ENCODE measurements at regions not wholly inside any gene's neighbourhood (a gene's known extent, or its start where the extent isn't known, plus 50 kb on each side); places are given as distances from the start of the nearest gene placed in this dataset.

DNA sequence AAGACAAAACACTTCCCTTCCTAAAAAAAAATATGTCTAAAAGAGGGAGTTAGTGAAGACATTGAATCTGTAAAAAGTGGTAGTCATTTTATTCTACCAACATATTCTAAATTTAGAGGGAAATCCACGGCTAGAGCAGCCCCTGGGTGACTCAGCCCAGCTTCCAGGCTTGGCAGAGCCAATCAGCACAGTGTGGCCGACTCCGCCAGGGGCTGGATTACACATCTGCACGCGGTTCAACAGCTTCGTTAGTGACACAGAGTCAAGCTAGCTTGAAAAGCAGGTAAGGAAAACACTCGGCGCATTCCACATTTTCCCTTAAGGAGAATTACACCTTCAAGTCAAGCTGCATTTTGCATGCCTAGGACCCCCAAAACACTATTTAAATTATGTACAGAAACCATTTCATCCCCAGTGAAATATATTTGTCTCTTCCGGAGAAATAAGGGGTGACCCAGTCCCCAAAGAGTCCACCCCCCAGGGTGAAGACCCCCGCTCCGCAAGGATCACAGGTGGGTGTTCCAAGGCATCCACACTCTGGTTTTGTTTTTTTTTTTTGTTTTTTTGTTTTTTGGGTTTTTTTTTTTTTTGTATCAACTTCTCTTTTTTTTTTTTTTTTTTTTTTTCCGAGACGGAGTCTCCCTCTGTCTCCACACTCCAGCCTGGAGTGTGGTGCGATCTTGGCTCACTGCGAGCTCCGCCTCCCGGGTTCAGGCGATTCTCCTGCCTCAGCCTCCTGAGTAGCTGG, 58.4 kb upstream of the ARID1B start:
- H3K36me3 ChIP-seq (replicated peaks; ENCODE audit: low read depth, low read length): no peaks in the 10 kb centered on the region
- no peaks in the 10 kb centered on the region for H3K79me2 ChIP-seq (ENCODE audit: low read length)
- no peaks in the 10 kb centered on the region for H4K20me1 ChIP-seq (ENCODE audit: insufficient read depth, low read length)
- no peak overlapping the region for H3K27ac ChIP-seq (ENCODE audit: low read length)
- peaks cover 32% of the 10 kb centered on the region for H3K4me1 ChIP-seq (ENCODE audit: low read length)
- H2AFZ ChIP-seq (ENCODE audit: low read depth, low read length): no peak overlapping the region
- no peaks in the 10 kb centered on the region for H3K9me3 ChIP-seq (ENCODE audit: insufficient read depth, low read length)
- H3K27me3 ChIP-seq (ENCODE audit: low read depth, low read length): no peaks in the 10 kb centered on the region
- no peak for TF ChIP-seq EZH2phosphoT487 (IDR thresholded peaks at IDR 0.05; ENCODE audit: low read depth)
- TF ChIP-seq, protein P1, sequence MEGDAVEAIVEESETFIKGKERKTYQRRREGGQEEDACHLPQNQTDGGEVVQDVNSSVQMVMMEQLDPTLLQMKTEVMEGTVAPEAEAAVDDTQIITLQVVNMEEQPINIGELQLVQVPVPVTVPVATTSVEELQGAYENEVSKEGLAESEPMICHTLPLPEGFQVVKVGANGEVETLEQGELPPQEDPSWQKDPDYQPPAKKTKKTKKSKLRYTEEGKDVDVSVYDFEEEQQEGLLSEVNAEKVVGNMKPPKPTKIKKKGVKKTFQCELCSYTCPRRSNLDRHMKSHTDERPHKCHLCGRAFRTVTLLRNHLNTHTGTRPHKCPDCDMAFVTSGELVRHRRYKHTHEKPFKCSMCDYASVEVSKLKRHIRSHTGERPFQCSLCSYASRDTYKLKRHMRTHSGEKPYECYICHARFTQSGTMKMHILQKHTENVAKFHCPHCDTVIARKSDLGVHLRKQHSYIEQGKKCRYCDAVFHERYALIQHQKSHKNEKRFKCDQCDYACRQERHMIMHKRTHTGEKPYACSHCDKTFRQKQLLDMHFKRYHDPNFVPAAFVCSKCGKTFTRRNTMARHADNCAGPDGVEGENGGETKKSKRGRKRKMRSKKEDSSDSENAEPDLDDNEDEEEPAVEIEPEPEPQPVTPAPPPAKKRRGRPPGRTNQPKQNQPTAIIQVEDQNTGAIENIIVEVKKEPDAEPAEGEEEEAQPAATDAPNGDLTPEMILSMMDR (IDR thresholded peaks at IDR 0.05; ENCODE audit: low read depth, low read length): no peak
- no peak overlapping the region for H3K9ac ChIP-seq (ENCODE audit: low read length)
- H3K4me2 ChIP-seq (ENCODE audit: low read length): no peak overlapping the region; the same call in 1 of the 2 replicates
- no peak overlapping the region for H3K4me3 ChIP-seq (ENCODE audit: low read length)

DNA sequence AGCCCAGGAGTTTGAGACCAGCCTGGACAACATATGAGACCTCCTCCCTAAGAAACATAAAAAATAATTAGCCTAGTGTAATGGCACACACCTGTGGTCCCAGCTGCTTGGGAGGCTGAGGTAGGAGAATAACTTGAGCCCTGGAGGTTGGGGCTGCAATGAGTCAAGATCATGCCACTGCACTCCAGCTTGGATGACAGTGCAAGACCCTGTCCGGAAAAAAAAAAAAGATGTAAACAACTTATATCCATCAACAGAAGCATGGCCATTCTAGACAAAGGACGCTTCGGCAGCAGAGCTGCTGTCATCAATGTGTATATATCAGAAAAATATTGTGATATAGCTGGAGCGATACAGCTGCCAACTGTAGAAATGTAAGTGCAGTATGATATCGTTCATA, 59.6 kb upstream of the ARID1B start:
- Histone ChIP-seq H2AFZ (ENCODE audit: low read depth, low read length) (no peak overlapping the region), H3K27ac (ENCODE audit: low read length) (no peak overlapping the region), H4K20me1 (ENCODE audit: insufficient read depth, low read length) (no peaks in the 10 kb centered on the region), H3K4me3 (ENCODE audit: low read length) (no peak overlapping the region), H3K4me2 (ENCODE audit: low read length) (no peak overlapping the region), H3K36me3 (replicated peaks; ENCODE audit: low read depth, low read length) (no peaks in the 10 kb centered on the region), H3K9me3 (ENCODE audit: insufficient read depth, low read length) (no peaks in the 10 kb centered on the region), H3K4me1 (ENCODE audit: low read length) (peaks cover 33% of the 10 kb centered on the region), H3K27me3 (ENCODE audit: low read depth, low read length) (no peaks in the 10 kb centered on the region), H3K79me2 (ENCODE audit: low read length) (no peaks in the 10 kb centered on the region), H3K9ac (ENCODE audit: low read length) (no peak overlapping the region)
- TF ChIP-seq, protein P1 (IDR thresholded peaks at IDR 0.05; ENCODE audit: low read depth, low read length): no peak
- TF ChIP-seq EZH2phosphoT487 (IDR thresholded peaks at IDR 0.05; ENCODE audit: low read depth): no peak

DNA sequence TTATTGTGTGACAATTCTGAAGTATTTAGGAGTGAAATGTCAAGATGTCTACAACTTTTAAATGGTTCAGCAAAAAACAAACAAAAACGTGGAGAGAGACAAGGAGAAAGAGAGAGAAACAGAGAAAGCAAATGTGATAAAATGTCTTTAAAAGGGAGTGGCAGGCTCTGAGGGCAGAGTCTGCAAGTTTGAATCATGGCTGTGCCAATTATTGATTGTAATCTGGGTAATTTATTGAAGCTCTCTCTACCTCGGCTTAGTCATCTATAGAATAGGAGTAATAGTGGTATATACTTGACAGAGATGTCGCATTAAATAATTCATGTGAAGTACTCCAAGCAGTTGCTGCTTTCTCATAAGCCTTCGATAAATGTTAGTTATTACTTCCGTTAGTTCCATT, 61.3 kb upstream of the ARID1B start:
- no peak overlapping the region; the same call in 1 of the 2 replicates for H3K9ac ChIP-seq (ENCODE audit: low read length)
- peak overlapping the region; percentile 55 for H3K4me3 ChIP-seq (ENCODE audit: low read length)
- no peaks in the 10 kb centered on the region for H3K9me3 ChIP-seq (ENCODE audit: insufficient read depth, low read length)
- peak overlapping the region; percentile 59 for H3K4me2 ChIP-seq (ENCODE audit: low read length)
- H4K20me1 ChIP-seq (ENCODE audit: insufficient read depth, low read length): no peaks in the 10 kb centered on the region
- no peaks in the 10 kb centered on the region for H3K27me3 ChIP-seq (ENCODE audit: low read depth, low read length)
- H3K79me2 ChIP-seq (ENCODE audit: low read length): no peaks in the 10 kb centered on the region
- H3K27ac ChIP-seq (ENCODE audit: low read length): 0 out of 2 replicates have a peak overlapping the region, but pooled peaks have one; percentile 9
- TF ChIP-seq, protein P1 (IDR thresholded peaks at IDR 0.05; ENCODE audit: low read depth, low read length): no peak
- TF ChIP-seq EZH2phosphoT487 (IDR thresholded peaks at IDR 0.05; ENCODE audit: low read depth): no peak
- no peak overlapping the region; the same call in 1 of the 2 replicates for H2AFZ ChIP-seq (ENCODE audit: low read depth, low read length)
- no peaks in the 10 kb centered on the region for H3K36me3 ChIP-seq (replicated peaks; ENCODE audit: low read depth, low read length)
- peaks cover 29% of the 10 kb centered on the region for H3K4me1 ChIP-seq (ENCODE audit: low read length)

DNA sequence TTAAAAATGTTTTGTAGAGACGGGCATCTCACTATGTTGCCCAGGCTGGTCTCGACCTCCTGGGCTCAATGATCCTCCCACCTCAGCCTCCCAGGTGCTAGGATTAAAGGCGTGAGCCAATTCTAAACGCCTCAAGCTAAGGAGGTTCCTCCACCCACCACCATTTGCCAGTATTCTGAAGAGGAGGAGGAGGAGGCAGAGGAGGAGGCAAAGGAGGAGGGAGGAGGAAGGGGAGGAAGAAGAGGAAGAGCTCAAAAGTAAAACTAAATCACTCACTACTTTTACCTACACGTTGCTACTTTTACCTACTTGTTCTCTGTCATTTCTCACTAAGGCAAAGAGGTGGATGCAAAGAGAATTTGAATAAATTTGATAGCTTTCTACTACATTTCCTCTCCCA, 63.6 kb upstream of the ARID1B start:
- no peak overlapping the region for H2AFZ ChIP-seq (ENCODE audit: low read depth, low read length)
- H3K27ac ChIP-seq (ENCODE audit: low read length): no peak overlapping the region
- no peak overlapping the region for H3K9ac ChIP-seq (ENCODE audit: low read length)
- no peaks in the 10 kb centered on the region for H3K27me3 ChIP-seq (ENCODE audit: low read depth, low read length)
- no peak overlapping the region for H3K4me2 ChIP-seq (ENCODE audit: low read length)
- H3K4me1 ChIP-seq (ENCODE audit: low read length): peaks cover 19% of the 10 kb centered on the region
- no peaks in the 10 kb centered on the region for H3K9me3 ChIP-seq (ENCODE audit: insufficient read depth, low read length)
- no peaks in the 10 kb centered on the region for H4K20me1 ChIP-seq (ENCODE audit: insufficient read depth, low read length)
- no peaks in the 10 kb centered on the region for H3K79me2 ChIP-seq (ENCODE audit: low read length)
- no peak for TF ChIP-seq EZH2phosphoT487 (IDR thresholded peaks at IDR 0.05; ENCODE audit: low read depth)
- TF ChIP-seq, protein P1 (IDR thresholded peaks at IDR 0.05; ENCODE audit: low read depth, low read length): no peak
- no peaks in the 10 kb centered on the region for H3K36me3 ChIP-seq (replicated peaks; ENCODE audit: low read depth, low read length)
- H3K4me3 ChIP-seq (ENCODE audit: low read length): no peak overlapping the region
